22Rv1 (cell line): ENCODE measurements at regions not wholly inside any gene's neighbourhood (a gene's known extent, or its start where the extent isn't known, plus 50 kb on each side); places are given as distances from the start of the nearest gene placed in this dataset.

ENCODE experiments used
- ZFX ChIP-seq: fragments of 450-650 bp; IDR thresholded peaks from 2 replicates; pipeline ENCODE4 v1.6.1; 2017; ENCODE audit warnings: antibody characterized with exemption, borderline replicate concordance
- TF ChIP-seq, protein P1 (sequence below): fragments of 450-650 bp; IDR thresholded peaks from 2 replicates; pipeline ENCODE4 v1.5.1; 2017; ENCODE audit warnings: mild to moderate bottlenecking

DNA sequence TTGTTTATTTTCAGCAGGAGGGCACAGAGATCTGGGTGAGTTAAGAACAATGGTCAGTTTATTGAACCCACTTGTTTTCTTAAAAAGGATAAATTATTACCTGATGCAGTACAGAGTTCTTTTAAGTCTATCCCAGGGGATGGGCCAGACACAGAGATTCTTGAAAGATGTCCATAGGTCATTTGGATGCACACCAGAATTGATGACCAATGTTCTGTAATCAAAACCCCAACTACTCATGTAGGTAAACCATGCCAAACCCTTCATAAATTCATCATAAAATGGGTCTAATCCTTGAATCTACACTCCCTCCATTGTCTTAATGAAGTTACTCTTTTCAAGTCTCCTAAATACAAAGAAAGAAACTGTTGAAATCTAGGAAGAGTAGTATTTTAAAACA is 273.0 kb upstream of the COL8A1 start:
- TF ChIP-seq, protein P1, sequence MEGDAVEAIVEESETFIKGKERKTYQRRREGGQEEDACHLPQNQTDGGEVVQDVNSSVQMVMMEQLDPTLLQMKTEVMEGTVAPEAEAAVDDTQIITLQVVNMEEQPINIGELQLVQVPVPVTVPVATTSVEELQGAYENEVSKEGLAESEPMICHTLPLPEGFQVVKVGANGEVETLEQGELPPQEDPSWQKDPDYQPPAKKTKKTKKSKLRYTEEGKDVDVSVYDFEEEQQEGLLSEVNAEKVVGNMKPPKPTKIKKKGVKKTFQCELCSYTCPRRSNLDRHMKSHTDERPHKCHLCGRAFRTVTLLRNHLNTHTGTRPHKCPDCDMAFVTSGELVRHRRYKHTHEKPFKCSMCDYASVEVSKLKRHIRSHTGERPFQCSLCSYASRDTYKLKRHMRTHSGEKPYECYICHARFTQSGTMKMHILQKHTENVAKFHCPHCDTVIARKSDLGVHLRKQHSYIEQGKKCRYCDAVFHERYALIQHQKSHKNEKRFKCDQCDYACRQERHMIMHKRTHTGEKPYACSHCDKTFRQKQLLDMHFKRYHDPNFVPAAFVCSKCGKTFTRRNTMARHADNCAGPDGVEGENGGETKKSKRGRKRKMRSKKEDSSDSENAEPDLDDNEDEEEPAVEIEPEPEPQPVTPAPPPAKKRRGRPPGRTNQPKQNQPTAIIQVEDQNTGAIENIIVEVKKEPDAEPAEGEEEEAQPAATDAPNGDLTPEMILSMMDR, result no peak
- TF ChIP-seq ZFX, result no peak
